Cardiac fibroblast (primary cell): ENCODE measurements at regions not wholly inside any gene's neighbourhood (a gene's known extent, or its start where the extent isn't known, plus 50 kb on each side); places are given as distances from the start of the nearest gene placed in this dataset.

Experiments used
- DNase-seq, 2 donors: peaks; one replicate each; pipeline versions ENCODE4 v3.0.0 to v3.0.0-alpha.2; 2010; ENCODE audit warnings: low read depth in 2 of 2
- H3K4me3 ChIP-seq, 2 donors: replicated peaks in 1 of 2; 1 replicate in 1 of 2; 2 replicates in 1 of 2; pipeline ENCODE4 v1.5.1; 2011; ENCODE audit warnings: low read depth in 2 of 2, low read length in 2 of 2, mild to moderate bottlenecking in 2 of 2, moderate library complexity in 1 of 2
- CTCF ChIP-seq: IDR thresholded peaks from one replicate; pipeline ENCODE4 v1.5.1; 2011; ENCODE audit warnings: low read depth, mild to moderate bottlenecking, low read length, inconsistent platforms

GRCh38 chr12:82132390-82132789, 225.8 kb downstream of the CCDC59 start:
- no peak overlapping the region for H3K4me3 ChIP-seq
- TF ChIP-seq CTCF, result no peak
- DNase-seq, result no peak

GRCh38 chr12:82130762-82131161, 227.4 kb downstream of the CCDC59 start:
- no peak overlapping the region for H3K4me3 ChIP-seq
- no peak for TF ChIP-seq CTCF

GRCh38 chr12:82124711-82125380, 233.3 kb downstream of the CCDC59 start:
- H3K4me3 ChIP-seq, result no peak overlapping the region
- TF ChIP-seq CTCF, result no peak
- DNase-seq, result no peak

More at GRCh38 chr12:82130762-82131161, 227.4 kb downstream of the CCDC59 start:
- no peak for DNase-seq

- no peak for TF ChIP-seq CTCF
- no peak for DNase-seq
- H3K4me3 ChIP-seq, result no peak overlapping the region
Measured at GRCh38 chr12:82121545-82121944, 236.6 kb downstream of the CCDC59 start.

- H3K4me3 ChIP-seq, result no peak overlapping the region
- no peak for DNase-seq
- no peak for TF ChIP-seq CTCF
Measured at GRCh38 chr12:82120901-82121300, 237.3 kb downstream of the CCDC59 start.

- DNase-seq, result no peak
- H3K4me3 ChIP-seq, result no peak overlapping the region
- no peak for TF ChIP-seq CTCF
Measured at GRCh38 chr12:82109243-82109642, 248.9 kb downstream of the CCDC59 start.

- no peak for DNase-seq
- H3K4me3 ChIP-seq, result no peak overlapping the region
- TF ChIP-seq CTCF, result no peak
Measured at GRCh38 chr12:82108615-82109014, 249.6 kb downstream of the CCDC59 start.
